Breast epithelium (tissue), 4 donors: ENCODE measurements at regions not wholly inside any gene's neighbourhood (a gene's known extent, or its start where the extent isn't known, plus 50 kb on each side); places are given as distances from the start of the nearest gene placed in this dataset.
"Not testable (repeated sequence)": the region's sequence is repeated elsewhere in the genome, so short reads cannot be mapped to it uniquely, and the experiment has no call there.

ENCODE experiments used
- DNase-seq, 2 donors: peaks; one replicate each; pipeline ENCODE4 v3.0.0-alpha.2; 2019; ENCODE audit warnings: low spot score in 2 of 2
- H3K27ac ChIP-seq, 2 donors: fragments of 200-600 bp; sonication (generic) in 1 of 2; one replicate each; pipeline ENCODE4 v1.5.1; 2016 to 2019; ENCODE audit warnings: mild to moderate bottlenecking in 1 of 2
- H3K27me3 ChIP-seq, 2 donors: fragments of 200-600 bp; sonication (generic) in 1 of 2; one replicate each; pipeline versions ENCODE4 v1.5.1 to v1.6.0; 2017 to 2019; ENCODE audit warnings: control low read depth in 1 of 2, mild to moderate bottlenecking in 1 of 2
- H3K36me3 ChIP-seq: fragments of 200-600 bp; one replicate; pipeline ENCODE4 v1.5.1; 2019
- H3K4me1 ChIP-seq, 2 donors: fragments of 200-600 bp; sonication (generic); one replicate each; pipeline ENCODE4 v1.5.1; 2016 to 2019; ENCODE audit warnings: control low read depth in 1 of 2
- H3K4me3 ChIP-seq, 3 donors: fragments of 200-600 bp; sonication (generic); 1 replicate in 2 of 3; 2 replicates in 1 of 3; pipeline ENCODE4 v1.5.1; 2016 to 2019; ENCODE audit warnings: mild to moderate bottlenecking in 3 of 3, moderate library complexity in 2 of 3
- H3K9me3 ChIP-seq, 2 donors: fragments of 200-600 bp; sonication (generic) in 1 of 2; one replicate each; pipeline ENCODE4 v1.5.1; 2016 to 2019; ENCODE audit warnings: control low read depth in 1 of 2
- POLR2A ChIP-seq: fragments of 450-650 bp; IDR thresholded peaks from one replicate; pipeline ENCODE4 v1.6.1; 2016; ENCODE audit warnings: antibody characterized with exemption, mild to moderate bottlenecking, moderate library complexity
- POLR2AphosphoS5 ChIP-seq, 3 donors: sonication (generic); formaldehyde crosslinking; IDR thresholded peaks; one replicate each; pipeline ENCODE4 v1.6.1; 2017; ENCODE audit warnings: antibody characterized with exemption in 3 of 3
- intact Hi-C: fragments of 100-400 bp; cut with DNase I; formaldehyde crosslinking; loops from one replicate; pipeline ENCODE4 v1.15.1; 2023; ENCODE audit warnings: low total_unique reads
- TF ChIP-seq, protein P1 (sequence below), 3 donors: fragments of 450-650 bp; IDR thresholded peaks; one replicate each; pipeline ENCODE4 v1.5.1; 2016 to 2017; ENCODE audit warnings: antibody characterized with exemption in 3 of 3, mild to moderate bottlenecking in 3 of 3, moderate library complexity in 3 of 3

DNA sequence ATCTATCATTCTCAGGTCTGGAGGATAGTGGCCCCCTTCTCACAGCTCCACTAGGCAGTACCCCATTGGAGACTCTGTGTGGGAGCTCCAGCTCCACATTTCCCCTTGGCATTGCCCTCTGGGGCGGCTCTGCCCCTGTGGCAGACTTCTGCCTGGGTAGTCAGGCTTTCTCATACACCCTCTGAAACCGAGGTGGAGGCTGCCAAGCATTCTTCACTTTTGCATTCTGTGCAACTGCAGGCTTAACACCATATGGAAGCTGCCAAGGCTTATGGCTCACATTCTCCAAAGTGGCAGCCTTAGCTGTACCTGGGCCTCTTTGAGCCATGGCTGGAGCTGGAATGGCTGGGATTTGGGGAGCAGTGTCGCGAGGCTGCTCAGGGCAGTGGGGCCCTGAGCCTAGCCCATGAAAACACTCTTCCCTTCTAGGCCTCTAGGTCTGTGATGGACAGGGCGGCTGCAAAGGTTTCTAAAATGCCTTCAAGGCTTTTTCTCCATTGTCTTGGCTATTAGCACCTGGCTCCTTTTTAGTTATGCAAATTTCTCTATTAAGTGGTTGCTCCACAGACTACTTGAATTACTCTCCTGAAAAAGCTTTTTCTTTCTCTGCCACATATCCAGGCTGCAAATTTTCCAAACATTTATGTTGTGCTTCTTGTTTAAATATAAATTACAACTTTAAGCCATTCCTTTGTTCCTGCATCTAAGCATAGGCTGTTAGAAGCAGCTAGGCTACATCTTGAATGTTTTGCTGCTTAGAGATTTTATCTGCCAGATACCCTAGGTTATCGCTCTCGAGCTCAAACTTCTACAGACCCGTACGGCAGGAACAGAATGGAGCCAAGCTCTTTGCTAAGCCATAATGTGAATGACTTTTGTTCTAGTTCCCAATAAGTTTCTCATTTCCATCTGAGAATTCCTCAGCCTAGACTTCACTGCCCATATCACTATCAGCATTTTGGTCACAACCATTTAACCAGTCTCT lies 206.5 kb downstream of the CPS1 start:
- TF ChIP-seq POLR2AphosphoS5 (IDR thresholded peaks at IDR 0.05) (no peak), POLR2A (no peak)
- TF ChIP-seq, protein P1, sequence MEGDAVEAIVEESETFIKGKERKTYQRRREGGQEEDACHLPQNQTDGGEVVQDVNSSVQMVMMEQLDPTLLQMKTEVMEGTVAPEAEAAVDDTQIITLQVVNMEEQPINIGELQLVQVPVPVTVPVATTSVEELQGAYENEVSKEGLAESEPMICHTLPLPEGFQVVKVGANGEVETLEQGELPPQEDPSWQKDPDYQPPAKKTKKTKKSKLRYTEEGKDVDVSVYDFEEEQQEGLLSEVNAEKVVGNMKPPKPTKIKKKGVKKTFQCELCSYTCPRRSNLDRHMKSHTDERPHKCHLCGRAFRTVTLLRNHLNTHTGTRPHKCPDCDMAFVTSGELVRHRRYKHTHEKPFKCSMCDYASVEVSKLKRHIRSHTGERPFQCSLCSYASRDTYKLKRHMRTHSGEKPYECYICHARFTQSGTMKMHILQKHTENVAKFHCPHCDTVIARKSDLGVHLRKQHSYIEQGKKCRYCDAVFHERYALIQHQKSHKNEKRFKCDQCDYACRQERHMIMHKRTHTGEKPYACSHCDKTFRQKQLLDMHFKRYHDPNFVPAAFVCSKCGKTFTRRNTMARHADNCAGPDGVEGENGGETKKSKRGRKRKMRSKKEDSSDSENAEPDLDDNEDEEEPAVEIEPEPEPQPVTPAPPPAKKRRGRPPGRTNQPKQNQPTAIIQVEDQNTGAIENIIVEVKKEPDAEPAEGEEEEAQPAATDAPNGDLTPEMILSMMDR (IDR thresholded peaks at IDR 0.05), result no peak
- H3K4me3 ChIP-seq, result no peak overlapping the region
- no peaks in the 10 kb centered on the region for H3K27me3 ChIP-seq
- no peaks in the 10 kb centered on the region for H3K9me3 ChIP-seq
- no peak for DNase-seq
- H3K4me1 ChIP-seq, result no peaks in the 10 kb centered on the region
- H3K36me3 ChIP-seq, result no peaks in the 10 kb centered on the region
- no peak overlapping the region for H3K27ac ChIP-seq
- intact Hi-C loops, result no loop called here

GRCh38 chr2:210768329-210768910 lies 212.0 kb downstream of the CPS1 start:
- Histone ChIP-seq H3K4me3 (no peak overlapping the region), H3K4me1 (no peaks in the 10 kb centered on the region), H3K9me3 (peaks cover 0 to 9% of the 10 kb centered on the region in 2 donors), H3K27ac (no peak overlapping the region), H3K36me3 (no peaks in the 10 kb centered on the region), H3K27me3 (no peaks in the 10 kb centered on the region)
- intact Hi-C loops, result no loop called here
- no peak for TF ChIP-seq POLR2AphosphoS5 (IDR thresholded peaks at IDR 0.05)
- TF ChIP-seq POLR2A, result no peak
- TF ChIP-seq, protein P1 (IDR thresholded peaks at IDR 0.05), result no peak
- DNase-seq, result no peak

DNA sequence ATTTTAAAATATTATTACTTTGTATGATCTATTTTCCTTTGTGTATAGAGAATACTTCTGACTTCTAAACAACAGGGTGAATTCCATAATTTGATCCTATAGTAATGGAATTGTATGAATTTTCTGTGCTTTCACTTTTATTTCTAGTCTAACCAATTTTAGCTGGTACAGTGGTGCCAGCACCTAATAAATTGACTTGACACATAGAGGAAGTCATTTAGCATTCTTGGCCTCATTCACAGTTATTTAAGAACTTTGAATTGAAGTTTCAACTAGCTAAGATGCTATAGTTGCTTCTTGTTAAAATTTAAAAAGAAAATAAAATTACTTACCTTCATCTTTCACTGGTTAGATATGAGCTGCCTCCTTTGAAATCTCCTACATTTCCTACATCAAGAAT lies 220.4 kb downstream of the CPS1 start:
- DNase-seq, result no peak
- Histone ChIP-seq H3K9me3 (no peaks in the 10 kb centered on the region), H3K27ac (no peak overlapping the region), H3K4me3 (no peak overlapping the region), H3K4me1 (no peaks in the 10 kb centered on the region), H3K27me3 (no peaks in the 10 kb centered on the region), H3K36me3 (no peaks in the 10 kb centered on the region)
- intact Hi-C loops, result no loop called here
- no peak for TF ChIP-seq POLR2AphosphoS5 (IDR thresholded peaks at IDR 0.05)
- TF ChIP-seq, protein P1 (IDR thresholded peaks at IDR 0.05), result no peak
- TF ChIP-seq POLR2A, result no peak

- TF ChIP-seq POLR2A (no peak), POLR2AphosphoS5 (IDR thresholded peaks at IDR 0.05) (no peak)
- TF ChIP-seq, protein P1 (IDR thresholded peaks at IDR 0.05), result no peak
- intact Hi-C loops, result no loop called here
Observed at GRCh38 chr2:210782222-210782621, 225.8 kb downstream of the CPS1 start.

GRCh38 chr2:210787831-210788230 lies 231.4 kb downstream of the CPS1 start:
- H3K9me3 ChIP-seq, DNase-seq, intact Hi-C loops, H3K4me1 ChIP-seq, H3K27me3 ChIP-seq, H3K4me3 ChIP-seq, H3K36me3 ChIP-seq, H3K27ac ChIP-seq: not testable (repeated sequence)

More at GRCh38 chr2:210782222-210782621, 225.8 kb downstream of the CPS1 start:
- H3K4me3 ChIP-seq, result no peak overlapping the region
- no peak overlapping the region for H3K27ac ChIP-seq
- no peaks in the 10 kb centered on the region for H3K9me3 ChIP-seq
- DNase-seq, result no peak
- no peaks in the 10 kb centered on the region for H3K27me3 ChIP-seq
- H3K4me1 ChIP-seq, result no peaks in the 10 kb centered on the region
- H3K36me3 ChIP-seq, result no peaks in the 10 kb centered on the region
